HCT116 (cell line): ENCODE measurements at regions not wholly inside any gene's neighbourhood (a gene's known extent, or its start where the extent isn't known, plus 50 kb on each side); places are given as distances from the start of the nearest gene placed in this dataset.

ENCODE experiments used
- ELF1 ChIP-seq: IDR thresholded peaks from 2 replicates; pipeline ENCODE4 v1.6.1; 2012; ENCODE audit warnings: low read depth, borderline replicate concordance
- EZH2 ChIP-seq: fragments of 200-600 bp; sonication (generic); IDR thresholded peaks from 2 replicates; pipeline ENCODE4 v1.6.1; 2017; ENCODE audit warnings: antibody characterized with exemption, mixed run types
- FOSL1 ChIP-seq: IDR thresholded peaks from 2 replicates; pipeline ENCODE4 v1.6.1; 2012; ENCODE audit warnings: low read depth
- POLR2A ChIP-seq: IDR thresholded peaks from 2 replicates; pipeline ENCODE4 v1.7.0; 2011; ENCODE audit warnings: borderline replicate concordance; ENCODE audit not compliant: insufficient read depth, insufficient read length; ENCODE audit errors: extremely low read depth
- POLR2AphosphoS5 ChIP-seq: IDR thresholded peaks from 2 replicates; pipeline ENCODE4 v1.6.1; 2011; ENCODE audit warnings: mild to moderate bottlenecking, low read depth, low read length, moderate library complexity
- RAD21 ChIP-seq: IDR thresholded peaks from 2 replicates; pipeline ENCODE4 v1.6.1; 2012; ENCODE audit warnings: low read depth, mild to moderate bottlenecking
- YY1 ChIP-seq: IDR thresholded peaks from 2 replicates; pipeline ENCODE4 v1.6.1; 2011; ENCODE audit warnings: low read length, low read depth, moderate library complexity, mild to moderate bottlenecking; ENCODE audit not compliant: insufficient replicate concordance; ENCODE audit errors: extremely low read depth
- TF ChIP-seq, protein P1 (sequence below), 3 experiments: fragments of 200-600 bp in 1 of 3; sonication (generic) in 1 of 3; IDR thresholded peaks in 2 of 3; conservative IDR thresholded peaks in 1 of 3; 2 replicates each; pipeline ENCODE4 v1.5.1; 2012 to 2017; ENCODE audit warnings: low read depth in 2 of 3, low read length in 2 of 3, antibody characterized with exemption in 1 of 3, borderline replicate concordance in 1 of 3, control low read depth in 1 of 3, mild to moderate bottlenecking in 1 of 3, mixed read lengths in 1 of 3, mixed run types in 1 of 3, moderate library complexity in 1 of 3; ENCODE audit not compliant: insufficient read depth in 1 of 3
- TF ChIP-seq, protein P2 (sequence below): IDR thresholded peaks from 2 replicates; pipeline ENCODE4 v1.6.1; 2012
- TF ChIP-seq, protein P3 (sequence below): IDR thresholded peaks from 2 replicates; pipeline ENCODE4 v1.6.1; 2012
- TF ChIP-seq, protein P4 (sequence below): IDR thresholded peaks from 2 replicates; pipeline ENCODE4 v1.6.1; 2012; ENCODE audit warnings: low read depth
- TF ChIP-seq, protein P5 (sequence below): IDR thresholded peaks from 2 replicates; pipeline ENCODE4 v1.6.1; 2011; ENCODE audit warnings: mild to moderate bottlenecking, low read length, moderate library complexity; ENCODE audit not compliant: insufficient replicate concordance; ENCODE audit errors: extremely low read depth

DNA sequence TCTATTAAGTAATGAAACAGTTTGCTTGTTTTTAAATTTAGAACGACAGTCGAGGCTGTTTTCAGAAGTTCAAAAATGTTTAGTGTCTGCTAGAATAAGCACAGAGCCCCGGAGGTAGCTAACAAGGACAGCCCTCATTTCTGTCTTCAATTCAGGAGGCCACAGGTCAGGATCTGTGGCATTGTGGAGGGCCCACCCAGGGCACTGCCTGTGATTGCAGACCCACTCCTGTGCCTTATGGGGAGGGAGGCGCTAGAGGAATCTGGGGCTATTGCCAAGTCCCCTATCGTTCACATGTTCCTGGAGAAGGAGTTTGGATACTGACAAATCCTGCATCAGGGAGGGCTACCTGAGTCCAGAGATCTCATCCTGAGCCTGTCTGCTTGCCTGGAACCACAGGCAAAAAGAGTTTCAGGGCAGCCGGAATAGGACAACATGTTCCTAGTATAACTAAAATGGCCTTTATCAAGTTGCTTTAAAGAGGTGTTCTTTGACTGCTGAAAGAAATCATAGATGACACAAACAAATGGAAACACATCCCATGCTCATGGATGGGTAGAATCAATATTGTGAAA lies 141.5 kb upstream of the ROPN1 start:
- TF ChIP-seq, protein P1, sequence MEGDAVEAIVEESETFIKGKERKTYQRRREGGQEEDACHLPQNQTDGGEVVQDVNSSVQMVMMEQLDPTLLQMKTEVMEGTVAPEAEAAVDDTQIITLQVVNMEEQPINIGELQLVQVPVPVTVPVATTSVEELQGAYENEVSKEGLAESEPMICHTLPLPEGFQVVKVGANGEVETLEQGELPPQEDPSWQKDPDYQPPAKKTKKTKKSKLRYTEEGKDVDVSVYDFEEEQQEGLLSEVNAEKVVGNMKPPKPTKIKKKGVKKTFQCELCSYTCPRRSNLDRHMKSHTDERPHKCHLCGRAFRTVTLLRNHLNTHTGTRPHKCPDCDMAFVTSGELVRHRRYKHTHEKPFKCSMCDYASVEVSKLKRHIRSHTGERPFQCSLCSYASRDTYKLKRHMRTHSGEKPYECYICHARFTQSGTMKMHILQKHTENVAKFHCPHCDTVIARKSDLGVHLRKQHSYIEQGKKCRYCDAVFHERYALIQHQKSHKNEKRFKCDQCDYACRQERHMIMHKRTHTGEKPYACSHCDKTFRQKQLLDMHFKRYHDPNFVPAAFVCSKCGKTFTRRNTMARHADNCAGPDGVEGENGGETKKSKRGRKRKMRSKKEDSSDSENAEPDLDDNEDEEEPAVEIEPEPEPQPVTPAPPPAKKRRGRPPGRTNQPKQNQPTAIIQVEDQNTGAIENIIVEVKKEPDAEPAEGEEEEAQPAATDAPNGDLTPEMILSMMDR (IDR thresholded peaks at IDR 0.05 in 2 of 3, conservative IDR thresholded peaks at IDR 0.05 in 1 of 3; ENCODE audit: borderline replicate concordance in 1 of 3, insufficient read depth in 1 of 3, low read depth in 2 of 3, low read length in 2 of 3), result no peak
- TF ChIP-seq POLR2A, result no peak
- TF ChIP-seq, protein P2, sequence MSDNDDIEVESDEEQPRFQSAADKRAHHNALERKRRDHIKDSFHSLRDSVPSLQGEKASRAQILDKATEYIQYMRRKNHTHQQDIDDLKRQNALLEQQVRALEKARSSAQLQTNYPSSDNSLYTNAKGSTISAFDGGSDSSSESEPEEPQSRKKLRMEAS, result no peak
- no peak for TF ChIP-seq YY1
- TF ChIP-seq POLR2AphosphoS5, result no peak
- TF ChIP-seq, protein P3, sequence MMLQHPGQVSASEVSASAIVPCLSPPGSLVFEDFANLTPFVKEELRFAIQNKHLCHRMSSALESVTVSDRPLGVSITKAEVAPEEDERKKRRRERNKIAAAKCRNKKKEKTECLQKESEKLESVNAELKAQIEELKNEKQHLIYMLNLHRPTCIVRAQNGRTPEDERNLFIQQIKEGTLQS, result no peak
- no peak for TF ChIP-seq FOSL1
- TF ChIP-seq, protein P4, sequence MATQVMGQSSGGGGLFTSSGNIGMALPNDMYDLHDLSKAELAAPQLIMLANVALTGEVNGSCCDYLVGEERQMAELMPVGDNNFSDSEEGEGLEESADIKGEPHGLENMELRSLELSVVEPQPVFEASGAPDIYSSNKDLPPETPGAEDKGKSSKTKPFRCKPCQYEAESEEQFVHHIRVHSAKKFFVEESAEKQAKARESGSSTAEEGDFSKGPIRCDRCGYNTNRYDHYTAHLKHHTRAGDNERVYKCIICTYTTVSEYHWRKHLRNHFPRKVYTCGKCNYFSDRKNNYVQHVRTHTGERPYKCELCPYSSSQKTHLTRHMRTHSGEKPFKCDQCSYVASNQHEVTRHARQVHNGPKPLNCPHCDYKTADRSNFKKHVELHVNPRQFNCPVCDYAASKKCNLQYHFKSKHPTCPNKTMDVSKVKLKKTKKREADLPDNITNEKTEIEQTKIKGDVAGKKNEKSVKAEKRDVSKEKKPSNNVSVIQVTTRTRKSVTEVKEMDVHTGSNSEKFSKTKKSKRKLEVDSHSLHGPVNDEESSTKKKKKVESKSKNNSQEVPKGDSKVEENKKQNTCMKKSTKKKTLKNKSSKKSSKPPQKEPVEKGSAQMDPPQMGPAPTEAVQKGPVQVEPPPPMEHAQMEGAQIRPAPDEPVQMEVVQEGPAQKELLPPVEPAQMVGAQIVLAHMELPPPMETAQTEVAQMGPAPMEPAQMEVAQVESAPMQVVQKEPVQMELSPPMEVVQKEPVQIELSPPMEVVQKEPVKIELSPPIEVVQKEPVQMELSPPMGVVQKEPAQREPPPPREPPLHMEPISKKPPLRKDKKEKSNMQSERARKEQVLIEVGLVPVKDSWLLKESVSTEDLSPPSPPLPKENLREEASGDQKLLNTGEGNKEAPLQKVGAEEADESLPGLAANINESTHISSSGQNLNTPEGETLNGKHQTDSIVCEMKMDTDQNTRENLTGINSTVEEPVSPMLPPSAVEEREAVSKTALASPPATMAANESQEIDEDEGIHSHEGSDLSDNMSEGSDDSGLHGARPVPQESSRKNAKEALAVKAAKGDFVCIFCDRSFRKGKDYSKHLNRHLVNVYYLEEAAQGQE, result no peak
- no peak for TF ChIP-seq RAD21
- TF ChIP-seq EZH2, result no peak
- TF ChIP-seq, protein P5, sequence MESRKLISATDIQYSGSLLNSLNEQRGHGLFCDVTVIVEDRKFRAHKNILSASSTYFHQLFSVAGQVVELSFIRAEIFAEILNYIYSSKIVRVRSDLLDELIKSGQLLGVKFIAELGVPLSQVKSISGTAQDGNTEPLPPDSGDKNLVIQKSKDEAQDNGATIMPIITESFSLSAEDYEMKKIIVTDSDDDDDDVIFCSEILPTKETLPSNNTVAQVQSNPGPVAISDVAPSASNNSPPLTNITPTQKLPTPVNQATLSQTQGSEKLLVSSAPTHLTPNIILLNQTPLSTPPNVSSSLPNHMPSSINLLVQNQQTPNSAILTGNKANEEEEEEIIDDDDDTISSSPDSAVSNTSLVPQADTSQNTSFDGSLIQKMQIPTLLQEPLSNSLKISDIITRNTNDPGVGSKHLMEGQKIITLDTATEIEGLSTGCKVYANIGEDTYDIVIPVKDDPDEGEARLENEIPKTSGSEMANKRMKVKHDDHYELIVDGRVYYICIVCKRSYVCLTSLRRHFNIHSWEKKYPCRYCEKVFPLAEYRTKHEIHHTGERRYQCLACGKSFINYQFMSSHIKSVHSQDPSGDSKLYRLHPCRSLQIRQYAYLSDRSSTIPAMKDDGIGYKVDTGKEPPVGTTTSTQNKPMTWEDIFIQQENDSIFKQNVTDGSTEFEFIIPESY, result no peak
- TF ChIP-seq ELF1, result no peak
